Posterior vena cava (tissue), 2 donors: ENCODE measurements at regions not wholly inside any gene's neighbourhood (a gene's known extent, or its start where the extent isn't known, plus 50 kb on each side); places are given as distances from the start of the nearest gene placed in this dataset.

Experiments
- DNase-seq: peaks from one replicate; pipeline ENCODE4 v3.0.0-alpha.2; 2020; ENCODE audit warnings: low spot score
- intact Hi-C, 2 donors: fragments of 100-400 bp; cut with DNase I; formaldehyde crosslinking; loops; one replicate each; pipeline versions ENCODE4 v1.14.1 to v1.14.2; 2022 to 2023
- donor health status: DM: yes; HTN: yes; CAD: no.
- donor health status: DM: yes; HTN: yes; CAD: no.

GRCh38 chr14:22429546-22430294 is 159.3 kb downstream of the DAD1 start:
- DNase-seq: no peak
- intact Hi-C loops: no loop called here

GRCh38 chr14:22428700-22429291 is 160.2 kb downstream of the DAD1 start:
- intact Hi-C loops: no loop called here
- no peak for DNase-seq

- DNase-seq: no peak
- intact Hi-C loops: no loop called here
Measured at GRCh38 chr14:22427771-22428231, 161.2 kb downstream of the DAD1 start.

- intact Hi-C loops: no loop called here
- no peak for DNase-seq
Measured at GRCh38 chr14:22426711-22427110, 162.3 kb downstream of the DAD1 start.

GRCh38 chr14:22423958-22424357 is 165.1 kb downstream of the DAD1 start:
- intact Hi-C loops: loop anchor here in 1 of 2 donors (5.0 kb wide), 1 partner anchor 37 kb away; no protein-coding TSS in a partner anchor
- DNase-seq: no peak

- DNase-seq: no peak
- intact Hi-C loops: loop anchor here in 1 of 2 donors (5.0 kb wide), 1 partner anchor 35 kb away; no protein-coding TSS in a partner anchor
Measured at GRCh38 chr14:22422238-22422637, 166.8 kb downstream of the DAD1 start.

GRCh38 chr14:22420598-22421186 is 168.3 kb downstream of the DAD1 start:
- intact Hi-C loops: loop anchor here in 1 of 2 donors (5.0 kb wide), 1 partner anchor 33 kb away; no protein-coding TSS in a partner anchor
- no peak for DNase-seq

- intact Hi-C loops: loop anchor here in 1 of 2 donors (5.0 kb wide), 1 partner anchor 32 kb away; no protein-coding TSS in a partner anchor
- no peak for DNase-seq
Measured at GRCh38 chr14:22419620-22420019, 169.4 kb downstream of the DAD1 start.

- intact Hi-C loops: no loop called here
- no peak for DNase-seq
Measured at GRCh38 chr14:22418631-22419030, 170.4 kb downstream of the DAD1 start.

GRCh38 chr14:22417914-22418313 is 171.1 kb downstream of the DAD1 start:
- DNase-seq: no peak
- intact Hi-C loops: no loop called here

- no peak for DNase-seq
- intact Hi-C loops: no loop called here
Measured at GRCh38 chr14:22416193-22416592, 172.8 kb downstream of the DAD1 start.

GRCh38 chr14:22415605-22415959 is 173.4 kb downstream of the DAD1 start:
- DNase-seq: no peak
- intact Hi-C loops: no loop called here

GRCh38 chr14:22414876-22415604 is 174.0 kb downstream of the DAD1 start:
- DNase-seq: no peak
- intact Hi-C loops: no loop called here

GRCh38 chr14:22412926-22413411 is 176.1 kb downstream of the DAD1 start:
- intact Hi-C loops: no loop called here
- no peak for DNase-seq

- intact Hi-C loops: no loop called here
- DNase-seq: no peak
Measured at GRCh38 chr14:22411398-22412055, 177.5 kb downstream of the DAD1 start.

- intact Hi-C loops: no loop called here
- DNase-seq: no peak
Measured at GRCh38 chr14:22410497-22410896, 178.5 kb downstream of the DAD1 start.

- DNase-seq: no peak
- intact Hi-C loops: no loop called here
Measured at GRCh38 chr14:22409006-22409405, 180.0 kb downstream of the DAD1 start.

- intact Hi-C loops: no loop called here
Measured at GRCh38 chr14:22408547-22408946, 180.5 kb downstream of the DAD1 start.

GRCh38 chr14:22407033-22407432 is 182.0 kb downstream of the DAD1 start:
- DNase-seq: no peak
- intact Hi-C loops: no loop called here

More at GRCh38 chr14:22408547-22408946, 180.5 kb downstream of the DAD1 start:
- no peak for DNase-seq
